ENCODE measurements at regions not wholly inside any gene's neighbourhood (a gene's known extent, or its start where the extent isn't known, plus 50 kb on each side); places are given as distances from the start of the nearest gene placed in this dataset.
"Not testable (repeated sequence)": the region's sequence is repeated elsewhere in the genome, so short reads cannot be mapped to it uniquely, and the experiment has no call there.

DNA sequence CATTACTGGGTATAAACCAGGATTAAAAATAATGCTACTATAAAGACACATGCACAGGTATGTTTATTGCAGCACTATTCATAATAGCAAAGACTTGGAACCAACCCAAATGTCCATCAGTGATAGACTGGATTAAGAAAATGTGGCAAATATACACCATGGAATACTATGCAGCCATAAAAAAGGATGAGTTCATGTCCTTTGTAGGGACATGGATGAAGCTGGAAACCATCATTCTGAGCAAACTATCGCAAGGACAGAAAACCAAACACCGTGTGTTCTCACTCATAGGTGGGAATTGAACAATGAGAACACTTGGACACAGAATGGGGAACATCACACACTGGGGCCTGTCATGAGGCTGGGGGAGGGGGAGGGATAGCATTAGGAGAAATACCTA, 233.4 kb upstream of the PRSS16 start:
- TF ChIP-seq CTCF (conservative IDR thresholded peaks at IDR 0.05; ENCODE audit: low read depth, low read length); RAD21 (IDR thresholded peaks at IDR 0.05; ENCODE audit: low read length); BHLHE40 (IDR thresholded peaks at IDR 0.05; ENCODE audit: low read depth, low read length); POLR2A (IDR thresholded peaks at IDR 0.05; ENCODE audit: low read depth, low read length); CEBPB (IDR thresholded peaks at IDR 0.05; ENCODE audit: low read depth, low read length); RCOR1 (IDR thresholded peaks at IDR 0.05; ENCODE audit: insufficient replicate concordance, low read length); FOS (IDR thresholded peaks at IDR 0.05; ENCODE audit: low read depth, low read length): not testable (repeated sequence)
- TF ChIP-seq, protein P1, sequence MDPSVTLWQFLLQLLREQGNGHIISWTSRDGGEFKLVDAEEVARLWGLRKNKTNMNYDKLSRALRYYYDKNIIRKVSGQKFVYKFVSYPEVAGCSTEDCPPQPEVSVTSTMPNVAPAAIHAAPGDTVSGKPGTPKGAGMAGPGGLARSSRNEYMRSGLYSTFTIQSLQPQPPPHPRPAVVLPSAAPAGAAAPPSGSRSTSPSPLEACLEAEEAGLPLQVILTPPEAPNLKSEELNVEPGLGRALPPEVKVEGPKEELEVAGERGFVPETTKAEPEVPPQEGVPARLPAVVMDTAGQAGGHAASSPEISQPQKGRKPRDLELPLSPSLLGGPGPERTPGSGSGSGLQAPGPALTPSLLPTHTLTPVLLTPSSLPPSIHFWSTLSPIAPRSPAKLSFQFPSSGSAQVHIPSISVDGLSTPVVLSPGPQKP (IDR thresholded peaks at IDR 0.05; ENCODE audit: borderline replicate concordance, low read depth, low read length): not testable (repeated sequence)

Measured in IMR-90 (cell line).